Muscle of arm (tissue), 1 donor: ENCODE measurements at regions not wholly inside any gene's neighbourhood (a gene's known extent, or its start where the extent isn't known, plus 50 kb on each side); places are given as distances from the start of the nearest gene placed in this dataset.

Source experiments
- DNase-seq: peaks from one replicate; pipeline ENCODE4 v3.0.0-alpha.2; 2013

- no peak for DNase-seq
Observed at GRCh38 chr11:70703141-70704064, 305.1 kb downstream of the CTTN start.

- no peak for DNase-seq
Observed at GRCh38 chr11:70705097-70705496, 306.8 kb downstream of the CTTN start.

- DNase-seq, result no peak
Observed at GRCh38 chr11:70705930-70706329, 307.6 kb downstream of the CTTN start.

GRCh38 chr11:70707821-70708220, 309.5 kb downstream of the CTTN start:
- DNase-seq, result no peak

- no peak for DNase-seq
Observed at GRCh38 chr11:70709596-70709995, 311.3 kb downstream of the CTTN start.

- DNase-seq, result no peak
Observed at GRCh38 chr11:70710192-70710591, 311.9 kb downstream of the CTTN start.

GRCh38 chr11:70710601-70711000, 312.3 kb downstream of the CTTN start:
- DNase-seq, result no peak

GRCh38 chr11:70711095-70711910, 313.0 kb downstream of the CTTN start:
- DNase-seq, result no peak

- no peak for DNase-seq
Observed at GRCh38 chr11:70711911-70712185, 313.5 kb downstream of the CTTN start.

GRCh38 chr11:70712471-70712870, 314.1 kb downstream of the CTTN start:
- DNase-seq, result no peak

GRCh38 chr11:70713086-70713835, 314.9 kb downstream of the CTTN start:
- DNase-seq, result no peak

GRCh38 chr11:70713988-70714665, 315.8 kb downstream of the CTTN start:
- DNase-seq, result no peak

- no peak for DNase-seq
Observed at GRCh38 chr11:70715166-70715951, 317.0 kb downstream of the CTTN start.

- DNase-seq, result no peak
Observed at GRCh38 chr11:70716216-70716615, 317.9 kb downstream of the CTTN start.

- DNase-seq, result no peak
Observed at GRCh38 chr11:70716986-70717775, 318.9 kb downstream of the CTTN start.

- no peak for DNase-seq
Observed at GRCh38 chr11:70717936-70718595, 319.7 kb downstream of the CTTN start.

GRCh38 chr11:70719516-70719915, 321.2 kb downstream of the CTTN start:
- no peak for DNase-seq

GRCh38 chr11:70720281-70720680, 322.0 kb downstream of the CTTN start:
- no peak for DNase-seq

GRCh38 chr11:70721006-70721405, 322.7 kb downstream of the CTTN start:
- DNase-seq, result no peak

- no peak for DNase-seq
Observed at GRCh38 chr11:70725278-70725677, 326.9 kb downstream of the CTTN start.
